Left ventricle myocardium inferior (tissue), 1 donor: ENCODE measurements at regions not wholly inside any gene's neighbourhood (a gene's known extent, or its start where the extent isn't known, plus 50 kb on each side); places are given as distances from the start of the nearest gene placed in this dataset.

Source experiments
- DNase-seq: peaks from one replicate; pipeline ENCODE4 v3.0.0-alpha.2; 2020
- H3K27ac ChIP-seq: fragments of 200-600 bp; replicated peaks from 2 replicates; pipeline ENCODE4 v1.8.0; 2021
- H3K27me3 ChIP-seq: fragments of 200-600 bp; 2 replicates; pipeline ENCODE4 v1.8.0; 2021; ENCODE audit warnings: low read depth
- H3K36me3 ChIP-seq: fragments of 200-600 bp; 2 replicates; pipeline ENCODE4 v1.8.0; 2021
- H3K4me1 ChIP-seq: fragments of 200-600 bp; 2 replicates; pipeline ENCODE4 v1.8.0; 2021
- H3K4me3 ChIP-seq: fragments of 200-600 bp; 2 replicates; pipeline ENCODE4 v1.8.0; 2021; ENCODE audit warnings: mild to moderate bottlenecking, moderate library complexity
- H3K9me3 ChIP-seq: fragments of 200-600 bp; replicated peaks from 2 replicates; pipeline ENCODE4 v1.8.0; 2021
- CTCF ChIP-seq: fragments of 200-600 bp; IDR thresholded peaks from 2 replicates; pipeline ENCODE4 v1.8.0; 2021; ENCODE audit warnings: antibody characterized with exemption, mild to moderate bottlenecking, borderline replicate concordance
- intact Hi-C: fragments of 100-400 bp; cut with micrococcal nuclease; formaldehyde crosslinking; loops from one replicate; pipeline ENCODE4 v1.11.0; 2022
- donor health status: DM: no; HTN: yes; CAD: no; lungs with severe emphysema.

GRCh38 chr9:16246785-16247184, 623.7 kb downstream of the BNC2 start:
- Histone ChIP-seq H3K4me1 (peaks cover 27% of the 10 kb centered on the region), H3K27ac (no peak overlapping the region), H3K9me3 (no peaks in the 10 kb centered on the region), H3K27me3 (no peaks in the 10 kb centered on the region), H3K36me3 (no peaks in the 10 kb centered on the region), H3K4me3 (no peak overlapping the region)
- DNase-seq = no peak
- TF ChIP-seq CTCF = no peak
- intact Hi-C loops = no loop called here

- no peak for DNase-seq
- no peak for TF ChIP-seq CTCF
- intact Hi-C loops = no loop called here
- no peaks in the 10 kb centered on the region for H3K27me3 ChIP-seq
- peaks cover 27% of the 10 kb centered on the region for H3K4me1 ChIP-seq
- no peak overlapping the region for H3K27ac ChIP-seq
- H3K4me3 ChIP-seq = no peak overlapping the region
- no peaks in the 10 kb centered on the region for H3K9me3 ChIP-seq
- no peaks in the 10 kb centered on the region for H3K36me3 ChIP-seq
These were observed 623.1 kb downstream of the BNC2 start for GRCh38 chr9:16247188-16247875.

- Histone ChIP-seq H3K36me3 (no peaks in the 10 kb centered on the region), H3K4me3 (no peak overlapping the region), H3K27ac (no peak overlapping the region), H3K9me3 (no peaks in the 10 kb centered on the region), H3K4me1 (peaks cover 27% of the 10 kb centered on the region), H3K27me3 (no peaks in the 10 kb centered on the region)
- intact Hi-C loops = no loop called here
- no peak for TF ChIP-seq CTCF
- no peak for DNase-seq
These were observed 621.6 kb downstream of the BNC2 start for GRCh38 chr9:16248822-16249221.

GRCh38 chr9:16252616-16253015, 617.9 kb downstream of the BNC2 start:
- H3K9me3 ChIP-seq = no peaks in the 10 kb centered on the region
- intact Hi-C loops = no loop called here
- TF ChIP-seq CTCF = no peak
- H3K27ac ChIP-seq = no peak overlapping the region
- no peak for DNase-seq
- H3K4me1 ChIP-seq = peaks cover 2% of the 10 kb centered on the region
- H3K4me3 ChIP-seq = no peak overlapping the region
- H3K27me3 ChIP-seq = no peaks in the 10 kb centered on the region
- H3K36me3 ChIP-seq = no peaks in the 10 kb centered on the region

GRCh38 chr9:16254674-16255073, 615.8 kb downstream of the BNC2 start:
- DNase-seq = no peak
- H3K27me3 ChIP-seq = no peaks in the 10 kb centered on the region
- TF ChIP-seq CTCF = no peak

GRCh38 chr9:16255217-16255616, 615.3 kb downstream of the BNC2 start:
- intact Hi-C loops = no loop called here
- Histone ChIP-seq H3K4me1 (no peaks in the 10 kb centered on the region), H3K9me3 (no peaks in the 10 kb centered on the region), H3K27me3 (no peaks in the 10 kb centered on the region), H3K27ac (no peak overlapping the region), H3K4me3 (no peak overlapping the region), H3K36me3 (no peaks in the 10 kb centered on the region)
- TF ChIP-seq CTCF = no peak
- no peak for DNase-seq

More at GRCh38 chr9:16254674-16255073, 615.8 kb downstream of the BNC2 start:
- no peaks in the 10 kb centered on the region for H3K36me3 ChIP-seq
- H3K9me3 ChIP-seq = no peaks in the 10 kb centered on the region
- H3K4me3 ChIP-seq = no peak overlapping the region
- intact Hi-C loops = no loop called here
- H3K27ac ChIP-seq = no peak overlapping the region
- H3K4me1 ChIP-seq = no peaks in the 10 kb centered on the region
